ENCODE measurements at regions not wholly inside any gene's neighbourhood (a gene's known extent, or its start where the extent isn't known, plus 50 kb on each side); places are given as distances from the start of the nearest gene placed in this dataset.

GRCh38 chr14:61102549-61103466 is 121.8 kb downstream of the SLC38A6 start:
- intact Hi-C loops (cut with DNase I): no loop called here
- H3K27me3 ChIP-seq: no peaks in the 10 kb centered on the region
- no peak for DNase-seq
- peaks cover 4 to 16% of the 10 kb centered on the region in 2 donors for H3K4me1 ChIP-seq
- TF ChIP-seq, protein P1, sequence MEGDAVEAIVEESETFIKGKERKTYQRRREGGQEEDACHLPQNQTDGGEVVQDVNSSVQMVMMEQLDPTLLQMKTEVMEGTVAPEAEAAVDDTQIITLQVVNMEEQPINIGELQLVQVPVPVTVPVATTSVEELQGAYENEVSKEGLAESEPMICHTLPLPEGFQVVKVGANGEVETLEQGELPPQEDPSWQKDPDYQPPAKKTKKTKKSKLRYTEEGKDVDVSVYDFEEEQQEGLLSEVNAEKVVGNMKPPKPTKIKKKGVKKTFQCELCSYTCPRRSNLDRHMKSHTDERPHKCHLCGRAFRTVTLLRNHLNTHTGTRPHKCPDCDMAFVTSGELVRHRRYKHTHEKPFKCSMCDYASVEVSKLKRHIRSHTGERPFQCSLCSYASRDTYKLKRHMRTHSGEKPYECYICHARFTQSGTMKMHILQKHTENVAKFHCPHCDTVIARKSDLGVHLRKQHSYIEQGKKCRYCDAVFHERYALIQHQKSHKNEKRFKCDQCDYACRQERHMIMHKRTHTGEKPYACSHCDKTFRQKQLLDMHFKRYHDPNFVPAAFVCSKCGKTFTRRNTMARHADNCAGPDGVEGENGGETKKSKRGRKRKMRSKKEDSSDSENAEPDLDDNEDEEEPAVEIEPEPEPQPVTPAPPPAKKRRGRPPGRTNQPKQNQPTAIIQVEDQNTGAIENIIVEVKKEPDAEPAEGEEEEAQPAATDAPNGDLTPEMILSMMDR (IDR thresholded peaks at IDR 0.05): no peak
- no peak for TF ChIP-seq POLR2A (IDR thresholded peaks at IDR 0.05)
- no peak overlapping the region for H3K4me3 ChIP-seq (replicated peaks in 1 of 3)
- WGBS, 2 donors: 88 to 92% methylated on average over 10 of the region's 10 CpGs
- H3K36me3 ChIP-seq: no peaks in the 10 kb centered on the region
- peak overlapping the region in 2 of 3 donors; percentile 1 to 17 for H3K27ac ChIP-seq
- H3K9me3 ChIP-seq: no peaks in the 10 kb centered on the region
